Neural crest cell (in vitro differentiated cells): ENCODE measurements at regions not wholly inside any gene's neighbourhood (a gene's known extent, or its start where the extent isn't known, plus 50 kb on each side); places are given as distances from the start of the nearest gene placed in this dataset.

Experiments used
- DNase-seq: peaks from one replicate; pipeline ENCODE4 v3.0.0; 2021; ENCODE audit warnings: low read depth, mixed read lengths, low spot score
- H3K27ac Mint-ChIP-seq: one replicate; pipeline ENCODE4 v1.8.0; 2021; ENCODE audit warnings: mild to moderate bottlenecking, mixed read lengths; ENCODE audit not compliant: unreplicated experiment
- H3K27me3 Mint-ChIP-seq: 2 replicates; pipeline ENCODE4 v1.8.0; 2021; ENCODE audit warnings: low read depth, mild to moderate bottlenecking, mixed read lengths
- H3K36me3 Mint-ChIP-seq: 2 replicates; pipeline ENCODE4 v1.8.0; 2021; ENCODE audit warnings: low read depth, mild to moderate bottlenecking, mixed read lengths
- H3K4me1 Mint-ChIP-seq: 2 replicates; pipeline ENCODE4 v1.8.0; 2021; ENCODE audit warnings: mixed read lengths
- H3K4me3 Mint-ChIP-seq: one replicate; pipeline ENCODE4 v1.8.0; 2021; ENCODE audit warnings: mild to moderate bottlenecking, mixed read lengths
- H3K9me3 Mint-ChIP-seq: 2 replicates; pipeline ENCODE4 v1.8.0; 2021; ENCODE audit warnings: mixed read lengths
- CTCF ChIP-seq: fragments of 200-600 bp; sonication (generic); conservative IDR thresholded peaks from 2 replicates; pipeline ENCODE4 v1.5.0; 2021; ENCODE audit warnings: antibody characterized with exemption, mild to moderate bottlenecking

- H3K4me1 Mint-ChIP-seq, result no peaks in the 10 kb centered on the region
- no peak overlapping the region for H3K4me3 Mint-ChIP-seq
- no peaks in the 10 kb centered on the region for H3K36me3 Mint-ChIP-seq
- no peak for DNase-seq
- H3K27me3 Mint-ChIP-seq, result peaks cover 45% of the 10 kb centered on the region
- TF ChIP-seq CTCF, result no peak
- no peak overlapping the region for H3K27ac Mint-ChIP-seq
- H3K9me3 Mint-ChIP-seq, result peaks cover 2% of the 10 kb centered on the region
Measured at GRCh38 chr12:112589275-112589674, 170.5 kb downstream of the PTPN11 start.

DNA sequence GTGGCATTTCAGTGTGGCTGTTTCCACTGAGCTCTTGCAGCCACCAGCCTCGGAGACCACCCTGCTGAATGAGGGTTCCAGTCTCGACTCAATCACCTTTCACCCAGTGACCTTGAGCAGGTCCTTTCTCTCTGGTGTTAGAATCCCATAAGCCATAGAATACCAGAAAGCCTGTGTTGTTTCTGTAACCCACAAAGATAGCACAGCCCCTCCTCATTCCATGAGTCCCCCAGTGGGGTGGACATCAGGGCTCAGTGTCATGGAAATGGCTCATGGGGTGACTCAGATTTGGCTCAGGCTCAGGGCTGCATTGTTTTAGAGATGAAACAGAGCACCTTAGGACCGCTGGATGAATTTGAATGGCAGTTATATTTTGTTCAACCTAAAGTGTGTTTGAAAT lies 171.5 kb downstream of the PTPN11 start:
- no peak for DNase-seq
- no peak for TF ChIP-seq CTCF
- Mint-ChIP-seq H3K4me1 (no peaks in the 10 kb centered on the region), H3K9me3 (peaks cover 2% of the 10 kb centered on the region), H3K27me3 (peaks cover 52% of the 10 kb centered on the region), H3K36me3 (no peaks in the 10 kb centered on the region), H3K27ac (no peak overlapping the region), H3K4me3 (no peak overlapping the region)

DNA sequence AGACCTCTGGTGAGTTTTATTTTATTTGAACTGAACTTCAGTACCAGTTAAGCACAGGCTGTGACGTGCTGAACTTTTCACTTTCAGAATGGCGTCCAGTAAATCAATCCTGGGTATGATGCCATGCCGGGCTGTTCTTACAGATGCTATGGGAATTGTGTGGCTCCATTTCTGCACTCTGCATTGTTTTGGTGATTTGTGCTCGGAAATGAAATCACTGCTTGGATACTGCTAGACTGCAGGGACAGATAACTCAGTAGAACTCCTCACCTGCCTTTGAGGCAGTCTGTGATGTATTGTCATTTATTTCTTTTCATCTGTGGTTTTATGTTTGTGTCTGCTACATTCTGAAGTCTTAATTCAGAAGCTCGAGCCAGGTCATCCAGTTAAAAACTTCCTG lies 172.7 kb downstream of the PTPN11 start:
- Mint-ChIP-seq H3K27ac (no peak overlapping the region), H3K4me1 (no peaks in the 10 kb centered on the region), H3K4me3 (no peak overlapping the region), H3K9me3 (no peaks in the 10 kb centered on the region), H3K36me3 (no peaks in the 10 kb centered on the region), H3K27me3 (peaks cover 53% of the 10 kb centered on the region)
- no peak for TF ChIP-seq CTCF
- DNase-seq, result no peak

- H3K4me1 Mint-ChIP-seq, result no peaks in the 10 kb centered on the region
Measured at GRCh38 chr12:112595410-112595809, 176.7 kb downstream of the PTPN11 start.

DNA sequence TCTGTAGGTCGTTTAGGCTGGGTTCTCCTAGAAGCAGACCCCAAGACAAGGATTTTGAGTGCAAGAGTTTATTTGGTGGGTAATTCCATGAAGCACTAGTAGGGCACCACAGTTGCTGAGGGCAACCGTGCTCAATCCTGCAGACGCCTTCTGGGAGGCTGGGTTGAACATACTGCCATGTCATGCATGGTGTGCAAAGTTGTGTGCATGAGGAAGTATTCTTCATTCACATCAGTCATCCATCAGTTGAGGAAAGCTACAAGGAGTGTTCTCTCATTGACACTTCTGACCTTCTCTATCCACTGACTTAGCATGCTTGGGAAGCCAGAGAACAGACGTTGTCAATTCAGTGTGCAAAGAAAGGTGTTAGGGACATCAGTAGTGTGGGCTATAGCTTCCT lies 179.2 kb downstream of the PTPN11 start:
- no peak overlapping the region for H3K4me3 Mint-ChIP-seq
- peaks cover 54% of the 10 kb centered on the region for H3K27me3 Mint-ChIP-seq
- peaks cover 6% of the 10 kb centered on the region for H3K4me1 Mint-ChIP-seq
- no peak overlapping the region for H3K27ac Mint-ChIP-seq
- TF ChIP-seq CTCF, result no peak
- DNase-seq, result no peak
- H3K9me3 Mint-ChIP-seq, result no peaks in the 10 kb centered on the region
- H3K36me3 Mint-ChIP-seq, result no peaks in the 10 kb centered on the region

More at GRCh38 chr12:112595410-112595809, 176.7 kb downstream of the PTPN11 start:
- no peak overlapping the region for H3K27ac Mint-ChIP-seq
- no peaks in the 10 kb centered on the region for H3K36me3 Mint-ChIP-seq
- H3K27me3 Mint-ChIP-seq, result peaks cover 59% of the 10 kb centered on the region
- no peaks in the 10 kb centered on the region for H3K9me3 Mint-ChIP-seq
- H3K4me3 Mint-ChIP-seq, result no peak overlapping the region
- DNase-seq, result no peak
- no peak for TF ChIP-seq CTCF

DNA sequence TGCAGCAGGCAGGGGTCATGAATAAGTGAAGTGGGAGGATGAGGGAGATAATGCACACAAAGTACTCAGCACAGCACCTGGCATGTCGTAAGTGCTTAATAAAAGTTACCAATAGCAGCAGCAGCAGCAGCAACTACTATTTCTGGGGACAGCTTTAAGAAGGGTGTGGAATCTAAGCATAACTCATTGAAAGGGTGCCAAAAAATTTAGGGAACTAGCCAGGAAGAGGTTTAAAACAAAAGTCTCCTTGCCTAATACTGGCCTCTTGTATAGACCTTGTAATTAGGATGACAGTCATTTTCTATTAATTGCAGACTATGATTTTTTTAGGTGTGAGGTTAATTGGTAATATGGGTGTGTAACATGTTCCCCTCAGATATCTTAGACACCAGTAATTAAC lies 179.9 kb downstream of the PTPN11 start:
- H3K27ac Mint-ChIP-seq, result no peak overlapping the region
- peaks cover 53% of the 10 kb centered on the region for H3K27me3 Mint-ChIP-seq

More for the DNA sequence above, 179.9 kb downstream of the PTPN11 start:
- TF ChIP-seq CTCF, result no peak
- no peak for DNase-seq
- Mint-ChIP-seq H3K9me3 (no peaks in the 10 kb centered on the region), H3K4me3 (no peak overlapping the region), H3K36me3 (no peaks in the 10 kb centered on the region), H3K4me1 (peaks cover 6% of the 10 kb centered on the region)
